HPDE6-E6E7 (cell line): ENCODE measurements at regions not wholly inside any gene's neighbourhood (a gene's known extent, or its start where the extent isn't known, plus 50 kb on each side); places are given as distances from the start of the nearest gene placed in this dataset.

Experiments used
- DNase-seq: peaks from one replicate; pipeline ENCODE4 v3.0.0; 2011; ENCODE audit warnings: missing footprints; ENCODE audit errors: extremely low spot score

- no peak for DNase-seq
These were observed 297.8 kb downstream of the GADD45G start for GRCh38 chr9:89902450-89903140.

- no peak for DNase-seq
These were observed 298.3 kb downstream of the GADD45G start for GRCh38 chr9:89903141-89903475.

GRCh38 chr9:89905606-89906338 is 301.0 kb downstream of the GADD45G start:
- DNase-seq = no peak

GRCh38 chr9:89911721-89912604 is 307.2 kb downstream of the GADD45G start:
- DNase-seq = no peak

- no peak for DNase-seq
These were observed 307.8 kb downstream of the GADD45G start for GRCh38 chr9:89912605-89912953.

GRCh38 chr9:89915187-89915586 is 310.4 kb downstream of the GADD45G start:
- no peak for DNase-seq

- DNase-seq = no peak
These were observed 311.3 kb downstream of the GADD45G start for GRCh38 chr9:89916001-89916597.

GRCh38 chr9:89917861-89918260 is 313.0 kb downstream of the GADD45G start:
- DNase-seq = no peak

- no peak for DNase-seq
These were observed 314.4 kb downstream of the GADD45G start for GRCh38 chr9:89919171-89919681.

- no peak for DNase-seq
These were observed 315.3 kb downstream of the GADD45G start for GRCh38 chr9:89920131-89920530.

- no peak for DNase-seq
These were observed 316.1 kb downstream of the GADD45G start for GRCh38 chr9:89920951-89921350.

GRCh38 chr9:89922099-89922498 is 317.3 kb downstream of the GADD45G start:
- no peak for DNase-seq

GRCh38 chr9:89923174-89923573 is 318.4 kb downstream of the GADD45G start:
- no peak for DNase-seq

- DNase-seq = no peak
These were observed 319.2 kb downstream of the GADD45G start for GRCh38 chr9:89923961-89924504.

- no peak for DNase-seq
These were observed 319.8 kb downstream of the GADD45G start for GRCh38 chr9:89924611-89925010.

- no peak for DNase-seq
These were observed 321.4 kb downstream of the GADD45G start for GRCh38 chr9:89926167-89926566.

- DNase-seq = no peak
These were observed 321.9 kb downstream of the GADD45G start for GRCh38 chr9:89926691-89927220.

GRCh38 chr9:89928106-89928505 is 323.3 kb downstream of the GADD45G start:
- no peak for DNase-seq

- DNase-seq = no peak
These were observed 323.9 kb downstream of the GADD45G start for GRCh38 chr9:89928521-89929275.

GRCh38 chr9:89929315-89929672 is 324.5 kb downstream of the GADD45G start:
- DNase-seq = no peak
